ENCODE measurements at regions not wholly inside any gene's neighbourhood (a gene's known extent, or its start where the extent isn't known, plus 50 kb on each side); places are given as distances from the start of the nearest gene placed in this dataset.
A peak's percentile ranks its signal among the peaks of the same experiment; 100 is the strongest.
"Not testable (repeated sequence)": the region's sequence is repeated elsewhere in the genome, so short reads cannot be mapped to it uniquely, and the experiment has no call there.

GRCh38 chr12:33514893-33515292, 75.3 kb upstream of the SYT10 start:
- Histone ChIP-seq H3K36me3 (no peaks in the 10 kb centered on the region), H3K27ac (no peak overlapping the region), H3K27me3 (no peaks in the 10 kb centered on the region), H3K4me3 (no peak overlapping the region), H3K9me3 (replicated peaks) (no peaks in the 10 kb centered on the region), H3K4me1 (no peaks in the 10 kb centered on the region)
- DNase-seq = peak in 1 of 2 experiments; percentile 2

DNA sequence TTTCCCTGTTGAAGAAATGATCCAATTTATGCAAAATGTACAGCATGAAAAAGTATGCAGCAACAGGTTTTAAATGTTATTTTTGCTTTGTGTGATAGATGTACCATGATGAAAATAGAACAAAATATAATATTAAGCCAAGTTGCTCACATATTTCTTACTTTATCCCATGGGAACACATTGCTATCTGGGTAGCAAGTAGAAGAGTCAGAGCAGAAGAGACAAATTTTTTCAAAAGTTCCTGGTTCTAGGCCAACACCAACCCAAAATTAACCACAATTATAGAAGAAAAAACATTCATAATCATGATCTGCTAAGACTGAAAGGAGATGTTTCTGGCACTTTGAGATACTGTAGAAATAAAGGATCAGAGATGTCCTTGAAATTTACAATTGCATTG, 79.9 kb upstream of the SYT10 start:
- no peak for DNase-seq
- Histone ChIP-seq H3K4me3 (no peak overlapping the region), H3K27ac (no peak overlapping the region), H3K27me3 (no peaks in the 10 kb centered on the region), H3K36me3 (no peaks in the 10 kb centered on the region), H3K9me3 (replicated peaks) (no peaks in the 10 kb centered on the region), H3K4me1 (no peaks in the 10 kb centered on the region)

DNA sequence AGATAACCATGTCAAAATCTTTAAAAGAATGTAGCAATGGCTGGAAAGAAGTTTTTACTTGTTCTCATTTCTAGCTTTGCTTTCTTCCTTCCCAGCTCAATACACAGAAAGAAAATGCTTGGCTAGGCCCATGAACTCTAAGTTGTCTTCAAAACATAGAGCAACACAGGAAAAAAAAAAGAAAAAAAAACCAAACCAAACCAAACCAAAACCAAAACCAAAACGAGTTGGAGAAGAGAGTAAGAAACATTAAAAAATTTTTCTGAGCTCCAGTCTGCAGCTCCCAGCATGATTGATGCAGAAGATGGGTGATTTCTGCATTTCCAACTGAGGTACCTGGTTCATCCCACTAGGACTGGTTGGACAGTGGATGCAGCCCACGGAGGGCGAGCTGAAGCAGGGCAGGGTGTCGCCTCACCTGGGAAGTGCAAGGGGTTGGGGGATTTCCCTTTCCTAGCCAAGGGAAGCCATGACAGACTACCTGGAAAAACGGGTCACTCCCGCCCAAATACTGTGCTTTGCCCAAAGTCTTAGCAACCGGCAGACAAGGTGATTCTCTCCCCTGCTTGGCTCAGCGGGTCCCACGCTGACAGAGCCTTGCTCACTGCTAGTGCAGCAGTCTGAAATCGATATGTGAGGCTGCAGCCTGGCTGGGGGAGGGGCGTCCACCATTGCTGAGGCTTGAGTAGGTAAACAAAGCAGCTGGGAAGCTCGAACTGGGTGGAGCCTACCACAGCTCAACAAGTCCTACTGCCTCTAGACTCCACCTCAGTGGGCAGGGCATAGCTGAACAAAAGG, 81.1 kb upstream of the SYT10 start:
- H3K27ac ChIP-seq; H3K4me1 ChIP-seq; H3K36me3 ChIP-seq; H3K27me3 ChIP-seq; H3K9me3 ChIP-seq (replicated peaks): not testable (repeated sequence)
- peak; percentile 15 to 17 for DNase-seq
- H3K4me3 ChIP-seq = peak overlapping the region; percentile 9; the same call in 1 of the 2 replicates

DNA sequence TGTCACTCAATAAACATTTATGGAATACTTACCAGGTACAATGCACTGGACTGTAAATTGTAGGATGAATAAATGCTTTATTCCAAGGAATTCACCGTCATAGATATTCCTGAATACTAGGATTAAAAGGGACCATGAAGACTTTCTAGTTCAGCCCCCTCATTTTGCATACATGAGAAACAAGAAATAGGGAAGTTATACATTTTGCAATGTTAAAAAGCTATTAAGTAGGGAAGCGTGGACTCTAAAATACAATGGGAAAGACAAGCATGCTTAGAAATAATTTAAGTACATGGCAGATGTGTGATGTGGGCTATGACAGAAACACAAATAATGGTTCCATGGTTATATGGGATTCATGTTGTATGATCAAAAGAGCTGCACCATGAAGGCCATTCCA, 89.4 kb upstream of the SYT10 start:
- H3K36me3 ChIP-seq = no peaks in the 10 kb centered on the region
- H3K4me3 ChIP-seq = no peak overlapping the region
- no peaks in the 10 kb centered on the region for H3K9me3 ChIP-seq (replicated peaks)
- no peaks in the 10 kb centered on the region for H3K27me3 ChIP-seq
- no peak overlapping the region for H3K27ac ChIP-seq
- no peak for DNase-seq
- no peaks in the 10 kb centered on the region for H3K4me1 ChIP-seq

GRCh38 chr12:33529810-33530209, 90.2 kb upstream of the SYT10 start:
- Histone ChIP-seq H3K27me3 (no peaks in the 10 kb centered on the region), H3K9me3 (replicated peaks) (no peaks in the 10 kb centered on the region), H3K4me1 (no peaks in the 10 kb centered on the region), H3K27ac (no peak overlapping the region), H3K4me3 (no peak overlapping the region), H3K36me3 (no peaks in the 10 kb centered on the region)
- DNase-seq = no peak

- H3K4me1 ChIP-seq = no peaks in the 10 kb centered on the region
- H3K36me3 ChIP-seq = no peaks in the 10 kb centered on the region
- no peak overlapping the region for H3K27ac ChIP-seq
- H3K4me3 ChIP-seq = no peak overlapping the region
- no peaks in the 10 kb centered on the region for H3K9me3 ChIP-seq (replicated peaks)
- no peaks in the 10 kb centered on the region for H3K27me3 ChIP-seq
- DNase-seq = no peak
Measured at GRCh38 chr12:33531261-33531660, 91.6 kb upstream of the SYT10 start.

DNA sequence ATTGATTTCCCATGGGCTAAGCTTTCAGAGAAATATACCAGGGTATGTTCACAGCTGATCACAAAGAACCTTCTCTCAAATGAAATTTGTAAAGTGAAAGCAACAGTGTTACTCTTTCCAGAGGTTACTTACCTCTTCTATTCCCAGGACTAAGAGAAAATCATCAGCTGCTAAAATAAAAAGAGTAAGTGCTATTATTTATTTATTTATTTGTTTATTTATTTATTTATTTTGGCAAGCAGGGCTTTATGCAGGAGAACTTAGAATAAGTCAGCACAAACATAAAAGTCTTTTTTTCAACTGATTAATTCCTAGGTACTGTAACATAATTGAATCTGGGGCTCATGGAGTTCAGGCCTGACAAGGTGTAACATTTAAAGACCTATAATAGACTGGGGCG, 93.9 kb upstream of the SYT10 start:
- Histone ChIP-seq H3K4me1 (no peaks in the 10 kb centered on the region), H3K9me3 (replicated peaks) (no peaks in the 10 kb centered on the region), H3K27ac (no peak overlapping the region), H3K27me3 (no peaks in the 10 kb centered on the region), H3K36me3 (no peaks in the 10 kb centered on the region), H3K4me3 (no peak overlapping the region)
- no peak for DNase-seq

DNA sequence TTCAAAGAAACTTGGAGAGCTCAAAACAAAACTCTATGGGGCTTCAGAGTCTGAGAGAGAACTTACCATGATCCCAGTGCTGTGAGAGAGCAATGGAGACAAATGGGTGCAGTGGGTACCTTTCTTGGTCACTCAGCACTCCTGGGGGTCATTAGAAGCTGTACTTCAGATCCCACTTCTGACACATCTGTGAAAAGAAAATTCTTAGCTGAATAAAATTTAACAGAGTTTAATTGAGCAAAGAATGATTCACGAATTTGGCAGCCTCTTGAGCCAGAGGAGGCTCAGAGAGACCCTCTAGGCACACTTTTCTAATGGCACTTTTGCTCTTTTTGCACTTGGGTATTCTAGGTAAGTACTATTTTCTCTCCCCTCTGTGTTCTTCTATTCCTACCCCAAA, 96.8 kb upstream of the SYT10 start:
- Histone ChIP-seq H3K27me3 (no peaks in the 10 kb centered on the region), H3K36me3 (no peaks in the 10 kb centered on the region), H3K9me3 (replicated peaks) (no peaks in the 10 kb centered on the region), H3K4me3 (no peak overlapping the region), H3K27ac (no peak overlapping the region), H3K4me1 (no peaks in the 10 kb centered on the region)
- no peak for DNase-seq

DNA sequence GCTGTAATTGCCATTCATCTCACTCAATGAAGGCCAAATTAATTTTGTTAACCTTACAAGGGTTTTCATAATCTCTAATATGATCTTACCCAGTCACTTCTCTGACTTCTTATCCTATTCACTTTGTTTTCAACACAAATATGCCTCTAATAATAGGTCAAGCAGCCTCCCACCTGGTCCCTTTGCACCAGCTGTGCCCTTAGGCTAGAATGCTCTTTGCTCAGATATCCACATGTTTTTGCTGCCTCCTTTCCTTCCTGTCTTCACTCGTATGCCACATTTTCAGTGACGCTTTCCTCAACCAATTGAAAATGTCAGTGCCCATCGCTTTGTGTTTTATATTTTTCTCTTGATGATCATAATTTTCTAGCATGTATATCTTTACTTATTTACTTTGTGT, 106.4 kb upstream of the SYT10 start:
- H3K4me1 ChIP-seq = no peaks in the 10 kb centered on the region
- H3K9me3 ChIP-seq (replicated peaks) = no peaks in the 10 kb centered on the region; the same call in 1 of the 2 replicates
- H3K27me3 ChIP-seq = no peaks in the 10 kb centered on the region
- no peaks in the 10 kb centered on the region for H3K36me3 ChIP-seq
- peak in 1 of 2 experiments; percentile 3 for DNase-seq
- no peak overlapping the region for H3K4me3 ChIP-seq
- no peak overlapping the region for H3K27ac ChIP-seq

DNA sequence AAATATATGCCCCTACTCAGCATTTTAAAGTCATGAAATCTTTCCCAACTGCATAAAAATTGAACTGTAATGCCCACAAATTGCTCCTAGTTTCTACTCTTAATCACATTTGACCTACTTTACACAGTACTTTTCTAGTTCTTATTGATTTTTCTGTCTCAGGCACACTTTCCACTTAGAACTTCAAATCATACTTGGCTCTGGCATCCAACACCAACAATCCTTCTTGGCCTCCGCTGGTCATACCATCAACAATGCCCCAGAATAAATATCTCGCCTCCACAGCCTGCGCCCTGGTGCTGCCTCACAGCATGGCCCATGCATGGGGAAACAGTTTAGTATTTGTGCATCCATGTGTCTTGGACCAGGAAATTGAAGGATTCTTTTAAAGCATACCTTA, 107.5 kb upstream of the SYT10 start:
- no peaks in the 10 kb centered on the region for H3K36me3 ChIP-seq
- H3K27me3 ChIP-seq = no peaks in the 10 kb centered on the region
- no peaks in the 10 kb centered on the region for H3K4me1 ChIP-seq
- no peak overlapping the region for H3K4me3 ChIP-seq
- no peak overlapping the region for H3K27ac ChIP-seq
- DNase-seq = no peak
- no peaks in the 10 kb centered on the region for H3K9me3 ChIP-seq (replicated peaks)

GRCh38 chr12:33550214-33550613, 110.6 kb upstream of the SYT10 start:
- H3K27me3 ChIP-seq; H3K36me3 ChIP-seq; H3K4me1 ChIP-seq; DNase-seq; H3K9me3 ChIP-seq (replicated peaks); H3K27ac ChIP-seq; H3K4me3 ChIP-seq: not testable (repeated sequence)

- no peaks in the 10 kb centered on the region for H3K36me3 ChIP-seq
- no peak overlapping the region for H3K4me3 ChIP-seq
- H3K9me3 ChIP-seq (replicated peaks) = no peaks in the 10 kb centered on the region
- no peaks in the 10 kb centered on the region for H3K27me3 ChIP-seq
- H3K4me1 ChIP-seq = no peaks in the 10 kb centered on the region
- DNase-seq = no peak
- H3K27ac ChIP-seq = no peak overlapping the region
Measured at GRCh38 chr12:33551006-33551405, 111.4 kb upstream of the SYT10 start.

DNA sequence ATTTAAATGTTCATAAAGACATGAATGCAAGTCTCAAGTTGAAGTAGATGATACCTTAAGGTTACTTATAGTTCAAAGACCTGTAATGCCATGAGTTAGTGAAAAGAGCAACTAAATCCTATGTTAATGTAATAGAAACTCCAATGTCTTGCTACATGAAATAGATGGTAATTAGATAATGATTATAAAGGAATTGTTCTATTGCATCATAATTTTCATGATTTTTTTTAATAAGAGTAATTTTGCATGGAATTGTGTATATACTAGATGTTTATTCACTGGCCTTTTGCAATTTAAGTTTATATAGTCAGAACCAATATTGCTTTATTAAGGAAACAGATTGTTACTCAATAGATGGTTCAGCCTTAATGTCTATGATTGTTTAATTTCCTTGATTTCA, 115.5 kb upstream of the SYT10 start:
- no peak overlapping the region for H3K4me3 ChIP-seq
- no peaks in the 10 kb centered on the region for H3K9me3 ChIP-seq (replicated peaks)
- DNase-seq = no peak
- H3K4me1 ChIP-seq = no peaks in the 10 kb centered on the region
- no peak overlapping the region for H3K27ac ChIP-seq
- no peaks in the 10 kb centered on the region for H3K27me3 ChIP-seq
- H3K36me3 ChIP-seq = no peaks in the 10 kb centered on the region

DNA sequence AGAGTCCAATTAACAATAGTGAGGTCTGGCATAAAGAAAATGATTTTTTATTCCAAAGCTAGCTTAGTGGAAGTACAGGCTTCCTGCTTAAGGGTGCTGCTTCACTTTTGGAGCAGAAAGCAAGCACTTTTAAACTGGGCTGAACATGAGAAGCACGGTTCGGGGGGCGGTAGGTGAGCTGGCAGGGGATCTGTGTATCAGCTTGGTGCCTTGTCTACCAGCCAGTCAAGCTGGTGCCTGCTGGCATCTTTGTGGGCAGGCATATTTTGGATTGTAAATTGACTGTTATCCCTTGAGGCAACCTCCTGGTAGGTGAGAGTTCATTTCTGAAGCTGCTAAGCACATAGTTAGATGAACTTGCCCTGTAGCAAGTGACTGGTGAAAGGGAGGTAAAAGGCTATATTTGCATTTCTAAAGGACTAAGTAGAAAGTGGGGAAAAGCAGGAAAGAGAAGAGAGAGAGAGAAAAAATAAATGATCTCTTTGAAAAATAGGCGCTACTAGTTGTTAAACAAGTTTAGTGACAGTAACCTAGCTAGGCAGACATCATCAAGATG, 121.1 kb upstream of the SYT10 start:
- H3K36me3 ChIP-seq = no peaks in the 10 kb centered on the region
- no peaks in the 10 kb centered on the region for H3K9me3 ChIP-seq (replicated peaks)
- H3K4me1 ChIP-seq = no peaks in the 10 kb centered on the region
- no peaks in the 10 kb centered on the region for H3K27me3 ChIP-seq
- no peak overlapping the region for H3K27ac ChIP-seq
- no peak overlapping the region for H3K4me3 ChIP-seq
- no peak for DNase-seq

- H3K27me3 ChIP-seq = no peaks in the 10 kb centered on the region
- no peaks in the 10 kb centered on the region for H3K36me3 ChIP-seq
- H3K4me3 ChIP-seq = no peak overlapping the region
- no peaks in the 10 kb centered on the region for H3K4me1 ChIP-seq
- no peak for DNase-seq
- H3K27ac ChIP-seq = no peak overlapping the region
- H3K9me3 ChIP-seq (replicated peaks) = no peaks in the 10 kb centered on the region
Measured at GRCh38 chr12:33562401-33562800, 122.8 kb upstream of the SYT10 start.

DNA sequence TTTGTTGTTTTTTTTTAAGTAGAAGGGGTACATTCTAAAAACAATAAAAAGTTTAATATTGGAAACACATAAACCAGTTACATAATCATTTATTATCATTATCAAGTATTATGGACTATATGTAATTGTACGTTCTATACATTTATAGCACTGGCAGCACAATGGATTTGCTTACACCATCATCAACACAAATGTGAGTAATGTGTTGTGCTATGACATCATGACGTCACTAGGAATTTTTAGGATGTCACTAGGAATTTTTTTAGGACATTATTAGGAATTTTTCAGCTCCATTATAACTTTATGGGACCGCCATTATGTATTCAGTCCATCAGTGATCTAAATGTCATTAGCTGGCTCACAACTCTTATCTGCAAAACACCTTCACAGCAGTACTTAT, 126.8 kb upstream of the SYT10 start:
- H3K27ac ChIP-seq = no peak overlapping the region
- no peak overlapping the region for H3K4me3 ChIP-seq
- no peaks in the 10 kb centered on the region for H3K36me3 ChIP-seq
- no peak for DNase-seq
- no peaks in the 10 kb centered on the region for H3K27me3 ChIP-seq
- H3K4me1 ChIP-seq = no peaks in the 10 kb centered on the region
- no peaks in the 10 kb centered on the region for H3K9me3 ChIP-seq (replicated peaks)

Measured in SJCRH30 (cell line).